C4-2B (cell line): ENCODE measurements at regions not wholly inside any gene's neighbourhood (a gene's known extent, or its start where the extent isn't known, plus 50 kb on each side); places are given as distances from the start of the nearest gene placed in this dataset.

Experiments
- ZFX ChIP-seq: fragments of 450-650 bp; IDR thresholded peaks from 2 replicates; pipeline ENCODE4 v1.6.1; 2017
- TF ChIP-seq, protein P1 (sequence below): fragments of 450-650 bp; conservative IDR thresholded peaks from 2 replicates; pipeline ENCODE4 v1.5.1; 2017; ENCODE audit warnings: mild to moderate bottlenecking

DNA sequence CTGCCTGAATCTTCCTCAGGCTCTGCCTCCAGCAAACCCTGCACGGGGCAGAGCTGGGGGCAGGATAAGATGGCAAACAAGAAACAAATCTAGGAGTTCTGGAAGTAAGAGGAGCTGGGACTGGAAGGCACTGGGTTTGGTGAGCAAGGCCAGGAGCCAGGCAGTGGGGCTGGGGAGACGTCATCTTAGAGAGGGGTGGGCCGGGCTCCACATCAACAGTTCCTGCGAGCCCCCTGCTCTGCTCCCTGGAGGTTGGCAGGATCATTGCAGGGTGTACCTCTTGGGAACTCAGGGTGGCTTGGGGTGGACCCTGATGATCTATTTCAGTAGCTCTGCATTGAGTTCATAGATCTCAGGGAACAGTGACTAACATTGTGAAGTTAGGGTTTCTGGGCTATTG lies 87.3 kb upstream of the PRR23E start:
- TF ChIP-seq, protein P1, sequence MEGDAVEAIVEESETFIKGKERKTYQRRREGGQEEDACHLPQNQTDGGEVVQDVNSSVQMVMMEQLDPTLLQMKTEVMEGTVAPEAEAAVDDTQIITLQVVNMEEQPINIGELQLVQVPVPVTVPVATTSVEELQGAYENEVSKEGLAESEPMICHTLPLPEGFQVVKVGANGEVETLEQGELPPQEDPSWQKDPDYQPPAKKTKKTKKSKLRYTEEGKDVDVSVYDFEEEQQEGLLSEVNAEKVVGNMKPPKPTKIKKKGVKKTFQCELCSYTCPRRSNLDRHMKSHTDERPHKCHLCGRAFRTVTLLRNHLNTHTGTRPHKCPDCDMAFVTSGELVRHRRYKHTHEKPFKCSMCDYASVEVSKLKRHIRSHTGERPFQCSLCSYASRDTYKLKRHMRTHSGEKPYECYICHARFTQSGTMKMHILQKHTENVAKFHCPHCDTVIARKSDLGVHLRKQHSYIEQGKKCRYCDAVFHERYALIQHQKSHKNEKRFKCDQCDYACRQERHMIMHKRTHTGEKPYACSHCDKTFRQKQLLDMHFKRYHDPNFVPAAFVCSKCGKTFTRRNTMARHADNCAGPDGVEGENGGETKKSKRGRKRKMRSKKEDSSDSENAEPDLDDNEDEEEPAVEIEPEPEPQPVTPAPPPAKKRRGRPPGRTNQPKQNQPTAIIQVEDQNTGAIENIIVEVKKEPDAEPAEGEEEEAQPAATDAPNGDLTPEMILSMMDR = no peak
- TF ChIP-seq ZFX = no peak
